K562 (cell line): ENCODE measurements at regions not wholly inside any gene's neighbourhood (a gene's known extent, or its start where the extent isn't known, plus 50 kb on each side); places are given as distances from the start of the nearest gene placed in this dataset.

Experiments used
- BRCA1 ChIP-seq, 2 experiments: fragments of 450-650 bp in 1 of 2; sonication (generic) in 1 of 2; formaldehyde crosslinking in 1 of 2; IDR thresholded peaks; 2 replicates each; pipeline versions ENCODE4 v1.5.0 to v1.6.1; 2017 to 2020; ENCODE audit warnings: mild to moderate bottlenecking in 1 of 2, missing genetic modification reagents in 1 of 2
- CHCHD3 ChIP-seq: fragments of 250-450 bp; sonication (Bioruptor Pico); IDR thresholded peaks from 2 replicates; pipeline ENCODE4 v2.1.2; 2022; ENCODE audit warnings: mild to moderate bottlenecking
- KHSRP ChIP-seq: fragments of 450-650 bp; IDR thresholded peaks from 2 replicates; pipeline ENCODE4 v1.6.1; 2017
- MLLT1 ChIP-seq, 2 experiments: fragments of 450-650 bp; IDR thresholded peaks; 2 replicates each; pipeline ENCODE4 v1.6.1; 2016
- NR3C1 ChIP-seq: sonication (generic); formaldehyde crosslinking; IDR thresholded peaks from 2 replicates; pipeline ENCODE4 v1.8.1; 2022; ENCODE audit warnings: missing genetic modification reagents
- PHF8 ChIP-seq: fragments of 200-600 bp; sonication (generic); IDR thresholded peaks from 2 replicates; pipeline ENCODE4 v1.6.1; 2012; ENCODE audit warnings: mixed run types, mild to moderate bottlenecking, inconsistent platforms, low read length, moderate library complexity, borderline replicate concordance
- RUNX1 ChIP-seq: sonication (generic); IDR thresholded peaks from 2 replicates; pipeline ENCODE4 v1.6.1; 2016; ENCODE audit warnings: antibody characterized with exemption, low read depth
- SIRT6 ChIP-seq: IDR thresholded peaks from one replicate; pipeline ENCODE4 v1.6.1; 2012; ENCODE audit warnings: low read depth, mild to moderate bottlenecking, control low read depth, inconsistent platforms, low read length, moderate library complexity
- TFAP4 ChIP-seq: sonication (generic); formaldehyde crosslinking; IDR thresholded peaks from 2 replicates; pipeline ENCODE4 v1.8.0; 2022; ENCODE audit warnings: missing genetic modification reagents, mild to moderate bottlenecking, moderate library complexity, borderline replicate concordance
- ZBTB40 ChIP-seq, 2 experiments: fragments of 450-650 bp in 1 of 2; sonication (generic) in 1 of 2; formaldehyde crosslinking in 1 of 2; IDR thresholded peaks; 2 replicates each; pipeline versions ENCODE4 v1.7.1 to v1.9.0; 2016 to 2022; ENCODE audit warnings: inconsistent platforms in 1 of 2, mild to moderate bottlenecking in 1 of 2, missing genetic modification reagents in 1 of 2
- ZFP91 ChIP-seq: sonication (generic); formaldehyde crosslinking; IDR thresholded peaks from 2 replicates; pipeline ENCODE4 v1.8.0; 2022; ENCODE audit warnings: mild to moderate bottlenecking, missing genetic modification reagents
- ZNF398 ChIP-seq: fragments of 250-450 bp; sonication (Bioruptor Pico); IDR thresholded peaks from 2 replicates; pipeline ENCODE4 v1.8.0; 2021; ENCODE audit warnings: moderate library complexity, mild to moderate bottlenecking, inconsistent platforms
- ZNF444 ChIP-seq: fragments of 250-450 bp; sonication (Bioruptor Pico); IDR thresholded peaks from 2 replicates; pipeline ENCODE4 v1.4.0; 2020; ENCODE audit warnings: mild to moderate bottlenecking, moderate library complexity

GRCh38 chr6:77217896-77218295 is 245.4 kb downstream of the HTR1B start (continued):
- TF ChIP-seq ZBTB40 (IDR thresholded peaks at IDR 0.05) (no peak), ZBTB40 (CRISPR knock-in tag; IDR thresholded peaks at IDR 0.05) (no peak), ZFP91 (CRISPR knock-in tag) (no peak), SIRT6 (no peak), TFAP4 (no peak), KHSRP (no peak), PHF8 (no peak), BRCA1 (IDR thresholded peaks at IDR 0.05) (no peak), BRCA1 (CRISPR knock-in tag; IDR thresholded peaks at IDR 0.05) (no peak), ZNF444 (CRISPR knock-in tag) (no peak), MLLT1 (IDR thresholded peaks at IDR 0.05) (no peak), ZNF398 (no peak), CHCHD3 (CRISPR knock-in tag) (no peak), NR3C1 (no peak), RUNX1 (no peak)
